OCI-LY3 (cell line): ENCODE measurements at regions not wholly inside any gene's neighbourhood (a gene's known extent, or its start where the extent isn't known, plus 50 kb on each side); places are given as distances from the start of the nearest gene placed in this dataset.

ENCODE experiments used
- CTCF ChIP-seq: fragments of 200-600, 300-600 bp; sonication (generic); IDR thresholded peaks from 2 replicates; pipeline ENCODE4 v1.5.1; 2014; ENCODE audit warnings: antibody characterized with exemption, low read length, low read depth
- EZH2phosphoT487 ChIP-seq: fragments of 200-600 bp; shearing (Covaris generic); IDR thresholded peaks from 2 replicates; pipeline ENCODE4 v1.6.1; 2018; ENCODE audit warnings: antibody characterized with exemption, mixed run types, low read depth

- no peak for TF ChIP-seq CTCF
- TF ChIP-seq EZH2phosphoT487 = no peak
Measured at GRCh38 chr4:45229206-45229605, 502.9 kb upstream of the GNPDA2 start.
